ENCODE measurements at regions not wholly inside any gene's neighbourhood (a gene's known extent, or its start where the extent isn't known, plus 50 kb on each side); places are given as distances from the start of the nearest gene placed in this dataset.
"Not testable (repeated sequence)": the region's sequence is repeated elsewhere in the genome, so short reads cannot be mapped to it uniquely, and the experiment has no call there.

DNA sequence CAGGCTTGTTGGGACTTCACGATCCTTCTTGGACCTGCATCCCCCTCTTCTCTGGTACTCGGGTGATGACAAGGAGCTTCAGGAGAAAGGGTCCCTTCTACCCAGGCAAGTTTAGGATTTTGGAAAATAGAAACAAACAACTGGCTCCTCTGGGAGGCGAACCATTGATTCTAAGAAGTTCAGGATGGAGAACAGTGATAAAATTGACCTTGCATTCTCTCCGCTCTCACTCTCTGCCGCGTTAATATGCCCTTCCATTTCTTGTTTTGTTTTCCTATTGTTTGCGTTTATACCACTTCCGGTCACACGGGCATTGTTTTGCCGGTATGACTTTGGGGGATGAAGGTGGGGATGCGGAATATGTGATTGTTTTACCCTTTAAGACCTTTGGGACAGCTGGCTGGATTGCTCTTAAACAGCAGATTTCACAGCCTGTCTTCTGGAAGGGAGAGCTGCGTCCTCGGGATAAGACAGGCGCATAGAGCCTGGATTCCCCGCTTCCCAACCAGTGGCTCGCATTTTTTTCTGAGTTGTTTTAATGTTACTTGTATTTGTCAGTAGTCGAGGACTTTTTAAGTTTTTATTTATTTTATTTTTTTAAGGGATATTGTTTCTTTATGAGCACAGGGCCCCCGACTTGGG lies 144.3 kb upstream of the ZNF184 start:
- DNase-seq, result no peak

DNA sequence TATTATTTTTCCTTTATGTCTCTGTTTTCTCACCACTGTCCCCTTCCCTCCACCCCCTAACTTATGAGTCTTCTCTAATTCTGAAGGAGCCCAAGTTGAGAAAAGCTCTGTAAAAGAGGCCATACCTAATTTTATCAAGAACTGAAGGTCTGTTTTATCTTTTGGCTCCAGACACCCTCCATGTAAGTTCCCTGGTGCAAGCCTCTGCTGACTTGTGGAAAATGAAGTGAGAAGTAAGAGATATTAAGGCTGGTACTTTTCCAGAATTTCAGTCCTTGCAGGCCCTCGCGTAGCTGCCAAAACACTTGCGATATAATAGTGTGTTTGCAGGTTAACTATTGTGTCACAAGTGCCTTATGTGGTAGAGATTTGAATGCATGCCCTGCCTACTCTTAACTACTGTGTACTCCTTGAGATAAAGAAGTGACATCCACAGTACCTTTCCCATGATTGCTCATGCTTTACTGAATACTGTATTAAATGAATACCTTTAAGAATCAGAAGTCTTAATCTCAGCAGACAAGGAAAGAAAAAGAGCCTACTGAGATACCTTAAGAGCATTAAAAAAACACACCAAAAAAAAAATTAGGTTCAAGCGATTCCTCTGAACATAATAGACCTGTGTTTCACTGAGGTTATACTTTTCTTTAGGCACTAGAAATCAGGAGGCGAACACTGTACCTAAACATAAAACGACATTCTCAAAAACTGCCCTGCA lies 143.6 kb upstream of the ZNF184 start:
- DNase-seq, result no peak

DNA sequence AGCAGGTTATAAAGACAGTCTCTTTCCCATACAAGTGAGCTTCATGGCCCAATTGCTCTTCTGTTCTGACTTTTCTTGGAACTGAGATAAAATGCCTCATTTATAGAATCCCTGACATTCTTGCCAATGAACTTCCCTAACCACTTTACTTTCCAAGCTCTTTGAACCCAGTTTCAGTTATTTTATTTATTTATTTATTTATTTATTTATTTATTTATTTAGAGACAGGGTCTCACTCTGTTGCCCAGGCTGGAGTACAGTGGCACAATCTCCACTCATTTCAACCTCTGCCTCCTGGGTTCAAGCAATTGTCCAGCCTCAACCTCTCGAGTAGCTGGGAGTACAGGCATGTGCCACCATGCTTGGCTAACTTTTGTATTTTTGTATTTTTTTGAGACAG lies 138.5 kb upstream of the ZNF184 start:
- no peak for DNase-seq

DNA sequence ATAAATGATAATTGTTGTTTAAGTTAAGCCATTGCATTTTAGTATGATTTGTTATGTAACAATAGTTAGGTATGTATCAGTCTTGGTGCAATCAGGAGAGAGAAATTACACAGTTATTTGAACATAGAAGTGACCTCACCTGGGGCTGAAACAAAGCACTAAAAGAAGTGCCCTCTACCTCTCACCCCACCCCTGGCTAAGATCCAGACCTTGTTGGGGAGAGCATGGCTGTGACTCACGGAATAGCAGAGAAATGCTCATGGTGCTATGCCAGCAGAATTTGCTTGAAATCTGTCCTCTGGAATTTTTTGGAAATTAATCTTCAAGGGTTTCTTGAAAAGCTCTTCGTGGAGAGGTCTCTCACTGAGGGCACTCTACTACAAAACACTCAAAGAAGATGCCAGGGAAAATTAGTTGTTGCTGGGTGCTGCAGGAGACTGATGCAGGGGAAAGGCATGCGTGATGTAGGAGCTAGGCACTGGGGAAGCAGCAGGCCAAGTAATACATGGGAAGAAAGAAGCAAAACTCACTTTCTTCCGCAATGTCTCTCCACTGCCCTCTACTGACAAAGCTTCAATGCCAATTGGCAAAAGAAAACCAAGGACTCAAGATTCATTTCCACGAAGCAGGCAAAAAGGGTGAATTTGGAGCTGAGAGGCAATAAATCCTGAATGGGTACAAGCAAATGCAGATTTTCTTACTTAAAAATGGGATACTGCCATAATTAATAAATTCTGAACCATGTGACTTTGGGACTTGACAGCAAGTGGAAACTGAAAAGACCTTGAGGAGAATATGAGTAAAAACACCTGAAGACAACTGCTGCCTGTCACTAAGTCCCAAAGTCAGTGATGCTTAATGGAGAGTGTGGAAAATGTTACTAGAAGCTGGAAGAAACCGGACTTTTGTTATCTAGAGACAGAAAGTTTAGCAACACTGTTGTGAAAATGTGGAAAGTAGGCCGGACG lies 136.3 kb upstream of the ZNF184 start:
- DNase-seq, result no peak

GRCh38 chr6:27605401-27606342 lies 132.8 kb upstream of the ZNF184 start:
- no peak for DNase-seq

DNA sequence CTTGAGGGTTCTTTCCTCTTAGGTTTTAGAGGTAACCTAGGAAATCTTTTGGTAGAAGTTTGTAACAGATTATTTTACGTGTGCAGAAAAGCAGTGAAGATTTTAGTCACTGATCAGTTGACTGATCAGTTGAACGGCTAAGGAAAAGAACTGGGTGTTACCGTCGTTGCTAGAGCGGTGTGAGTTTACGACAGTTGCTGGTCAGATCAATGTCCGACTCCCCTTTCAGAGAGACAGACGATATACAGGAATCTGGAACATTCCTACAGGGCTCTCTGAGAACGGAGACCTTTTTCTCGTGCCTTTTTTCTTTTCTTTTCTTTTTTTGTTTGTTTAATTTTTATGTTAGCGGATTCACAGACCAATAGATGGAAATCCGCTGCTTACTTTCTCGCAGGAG lies 132.1 kb upstream of the ZNF184 start:
- no peak for DNase-seq

- no peak for DNase-seq
These were observed 128.9 kb upstream of the ZNF184 start for GRCh38 chr6:27601668-27602254.

DNA sequence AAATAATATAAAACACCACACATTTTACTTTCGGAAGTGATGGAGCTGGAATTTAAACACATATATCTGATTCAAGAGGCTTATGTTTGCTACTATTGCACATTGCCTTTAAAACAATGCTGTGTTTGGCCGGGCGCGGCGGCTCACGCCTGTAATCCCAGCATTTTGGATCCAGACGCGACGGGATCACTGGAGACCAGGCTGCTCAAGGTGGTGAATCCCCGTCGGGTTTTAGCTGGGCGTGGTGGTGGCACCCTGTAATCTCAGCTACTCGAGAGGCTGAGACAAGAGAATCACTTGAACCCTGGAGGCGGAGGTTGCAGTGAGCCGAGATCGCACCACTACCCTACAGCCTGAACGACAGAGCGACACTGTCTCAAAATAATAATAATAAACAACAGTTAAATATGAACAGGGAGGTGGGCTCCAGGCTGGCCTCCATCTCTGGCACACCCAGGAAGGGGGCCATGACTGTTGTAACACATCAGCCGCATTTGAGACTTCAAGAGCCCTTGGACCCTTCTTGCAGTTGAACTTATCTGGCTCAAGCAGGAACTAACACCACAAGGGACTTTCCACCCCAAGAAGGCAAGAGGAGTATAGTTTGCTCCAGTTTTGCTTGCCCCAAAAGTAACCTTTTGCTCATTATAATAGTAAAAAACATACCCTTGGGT lies 127.1 kb upstream of the ZNF184 start:
- DNase-seq, result no peak

DNA sequence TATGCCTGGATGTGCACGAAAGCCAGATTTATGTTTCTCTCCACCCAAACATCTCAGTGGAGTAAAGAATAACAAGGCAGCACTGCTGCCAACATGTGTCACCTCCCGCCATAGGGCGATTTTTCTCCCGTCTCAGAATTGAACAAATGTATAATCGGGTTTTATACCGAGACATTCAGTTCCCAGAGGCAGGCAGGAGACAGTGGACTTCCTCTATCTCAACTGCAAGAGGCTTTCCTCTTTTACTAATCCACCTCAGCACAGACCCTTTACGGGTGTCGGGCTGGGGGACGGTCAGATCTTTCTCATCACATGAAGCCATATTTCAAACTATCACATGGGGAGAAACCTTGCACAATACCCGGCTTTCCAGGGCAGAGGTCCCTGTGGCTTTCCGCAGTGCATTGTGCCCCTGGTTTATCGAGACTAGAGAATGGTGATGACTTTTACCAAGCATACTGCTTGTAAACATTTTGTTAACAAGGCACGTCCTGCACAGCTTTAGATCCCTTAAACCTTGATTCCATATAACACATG lies 124.2 kb upstream of the ZNF184 start:
- not testable (repeated sequence) for DNase-seq

- no peak for DNase-seq
These were observed 121.0 kb upstream of the ZNF184 start for GRCh38 chr6:27593861-27594260.

DNA sequence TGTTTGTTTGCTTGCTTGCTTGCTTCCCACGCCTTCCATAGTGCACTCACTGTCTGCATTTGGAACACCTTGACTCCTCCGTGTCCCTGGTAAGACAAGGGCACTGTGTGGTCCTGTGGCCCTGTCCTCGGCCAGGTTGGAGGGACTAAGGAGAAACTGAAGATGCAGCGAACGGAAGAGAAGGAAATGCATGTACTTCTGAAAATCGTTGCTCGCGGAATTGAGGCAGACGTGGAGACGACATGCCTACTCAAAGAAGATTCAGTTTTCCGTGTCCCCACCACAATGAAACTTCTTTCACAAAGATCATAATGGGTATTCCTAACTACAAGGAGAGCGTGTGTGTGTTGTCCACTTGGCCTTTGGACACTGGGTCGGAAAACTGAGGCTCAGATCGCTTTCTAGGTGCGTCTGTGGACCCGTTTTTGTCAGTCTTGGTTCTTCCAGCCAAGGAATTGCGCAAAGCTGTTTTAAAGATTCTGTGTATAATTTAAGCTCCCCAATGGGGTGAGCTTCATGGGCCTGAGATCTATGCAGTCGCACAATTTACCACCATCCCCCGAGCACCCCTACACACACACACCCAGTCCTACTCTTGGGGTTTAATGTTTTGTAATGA lies 120.4 kb upstream of the ZNF184 start:
- no peak for DNase-seq

DNA sequence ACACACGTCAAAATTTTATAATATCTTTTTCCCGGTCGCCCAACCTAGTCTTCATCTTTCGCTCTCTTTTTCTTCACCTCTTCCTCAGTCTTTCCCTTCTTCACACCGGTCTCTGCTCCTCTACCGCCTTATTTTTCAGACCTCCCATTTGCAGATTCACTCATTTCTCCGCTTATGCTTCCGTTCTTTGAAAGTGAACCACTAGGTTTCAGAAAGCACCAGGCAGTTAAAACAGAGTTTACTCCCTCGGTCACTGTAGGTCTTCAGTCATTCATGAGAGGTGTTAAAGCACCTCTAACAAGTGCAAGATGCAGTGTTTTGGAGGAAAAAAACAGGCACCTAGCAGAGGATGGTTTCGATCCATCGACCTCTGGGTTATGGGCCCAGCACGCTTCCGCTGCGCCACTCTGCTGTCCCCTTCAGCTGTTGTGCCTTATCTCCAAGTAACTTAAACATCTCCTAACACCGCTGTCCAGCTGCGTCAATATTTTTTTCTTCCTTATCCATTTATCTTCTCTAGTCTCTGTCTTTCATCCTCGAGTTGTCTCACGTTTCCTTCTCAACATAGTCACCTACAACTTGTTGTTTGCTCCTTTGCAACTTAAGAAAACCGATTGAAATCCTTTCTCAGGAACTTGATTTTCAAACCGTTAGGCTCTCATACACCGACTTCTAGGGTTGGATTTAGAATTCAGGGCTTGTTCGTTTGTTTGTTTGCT lies 119.7 kb upstream of the ZNF184 start:
- DNase-seq, result peak; percentile 49

- peak; percentile 29 for DNase-seq
These were observed 119.0 kb upstream of the ZNF184 start for GRCh38 chr6:27591699-27592480.

- DNase-seq, result not testable (repeated sequence)
These were observed 112.4 kb upstream of the ZNF184 start for GRCh38 chr6:27585316-27585715.

DNA sequence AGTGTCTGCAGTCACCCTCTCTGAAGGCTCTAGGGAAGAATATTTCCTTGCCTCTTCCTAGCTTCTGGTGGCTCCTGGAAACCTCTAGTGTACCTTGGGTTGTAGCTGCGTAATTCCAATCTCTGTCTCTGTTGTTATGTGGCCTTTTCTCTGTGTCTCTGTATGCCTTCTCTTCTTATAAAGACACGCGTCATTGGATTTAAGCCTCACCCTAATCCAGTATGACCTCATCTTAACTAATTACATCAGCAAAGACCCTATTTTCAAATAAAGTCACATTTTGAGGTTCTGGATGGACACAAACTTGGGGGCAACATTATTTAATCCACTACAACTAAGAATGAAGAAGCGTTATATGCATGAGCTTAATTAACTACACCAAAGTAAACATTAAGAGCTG lies 111.4 kb upstream of the ZNF184 start:
- DNase-seq, result no peak

- DNase-seq, result peak; percentile 57
These were observed 110.2 kb upstream of the ZNF184 start for GRCh38 chr6:27582928-27583725.

GRCh38 chr6:27579973-27580372 lies 107.1 kb upstream of the ZNF184 start:
- DNase-seq, result no peak

GRCh38 chr6:27577922-27578321 lies 105.0 kb upstream of the ZNF184 start:
- no peak for DNase-seq
